NCI-H510A treated with DMSO at 0.1 percent for 48 hours (cell line): ENCODE measurements at regions not wholly inside any gene's neighbourhood (a gene's known extent, or its start where the extent isn't known, plus 50 kb on each side); places are given as distances from the start of the nearest gene placed in this dataset.
"Not testable (repeated sequence)": the region's sequence is repeated elsewhere in the genome, so short reads cannot be mapped to it uniquely, and the experiment has no call there.

ENCODE experiments used
- DNase-seq: peaks from one replicate; lab custom pipeline; 2025; lab: John Stamatoyannopoulos, UW

DNA sequence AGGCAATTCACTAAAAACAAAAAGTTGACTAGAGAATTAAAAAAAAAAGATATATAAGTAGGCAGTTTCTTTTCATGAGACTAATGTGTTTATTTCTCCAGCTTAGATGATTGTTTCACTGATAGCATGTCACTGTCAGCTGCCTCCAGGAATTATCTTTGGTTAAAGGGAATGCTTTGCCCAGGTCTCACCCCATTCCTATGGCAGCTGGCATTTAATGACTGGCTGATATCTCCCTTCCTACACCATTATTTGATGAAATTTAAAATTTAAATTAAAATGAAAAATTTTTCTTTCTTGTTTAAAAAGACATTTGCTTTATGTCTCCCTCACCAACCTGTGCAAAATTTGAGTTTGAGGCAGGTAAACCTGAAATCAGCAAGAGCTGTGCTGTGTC, 214.5 kb upstream of the PRSS1 start:
- no peak for DNase-seq

DNA sequence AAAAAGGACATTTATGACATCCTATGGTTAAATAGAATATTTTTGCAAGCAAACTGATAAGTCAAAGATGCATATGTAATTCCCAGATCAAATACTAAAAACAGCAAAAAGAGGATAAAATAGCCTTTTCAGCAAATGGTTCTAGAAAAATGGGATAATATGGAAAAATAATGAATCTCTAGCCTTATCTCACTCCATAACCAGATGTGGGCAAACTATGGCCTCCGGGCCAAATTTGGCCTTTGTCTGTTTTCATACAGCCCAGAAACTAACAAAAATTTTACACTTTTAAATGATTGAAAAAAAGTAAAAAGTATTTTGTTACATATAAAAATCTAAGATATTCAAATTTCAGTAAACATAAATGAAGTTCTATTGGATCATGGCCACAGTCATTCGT, 215.4 kb upstream of the PRSS1 start:
- DNase-seq, result no peak

DNA sequence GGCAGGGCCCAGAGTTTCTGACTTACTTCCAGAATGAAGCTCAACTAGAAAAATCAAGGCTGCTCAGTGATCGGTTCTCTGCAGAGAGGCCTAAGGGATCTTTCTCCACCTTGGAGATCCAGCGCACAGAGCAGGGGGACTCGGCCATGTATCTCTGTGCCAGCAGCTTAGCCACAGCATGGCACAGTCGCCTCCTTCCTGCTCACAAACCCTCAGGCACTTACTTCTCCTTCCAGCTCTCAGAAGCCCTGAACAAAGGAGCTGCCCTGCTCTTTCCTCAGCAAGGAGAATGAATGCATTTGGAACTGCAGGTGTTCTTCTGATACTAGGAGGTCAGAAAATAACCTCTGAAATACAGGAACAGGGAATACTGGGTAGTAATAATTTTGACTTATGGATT, 219.7 kb upstream of the PRSS1 start:
- no peak for DNase-seq

DNA sequence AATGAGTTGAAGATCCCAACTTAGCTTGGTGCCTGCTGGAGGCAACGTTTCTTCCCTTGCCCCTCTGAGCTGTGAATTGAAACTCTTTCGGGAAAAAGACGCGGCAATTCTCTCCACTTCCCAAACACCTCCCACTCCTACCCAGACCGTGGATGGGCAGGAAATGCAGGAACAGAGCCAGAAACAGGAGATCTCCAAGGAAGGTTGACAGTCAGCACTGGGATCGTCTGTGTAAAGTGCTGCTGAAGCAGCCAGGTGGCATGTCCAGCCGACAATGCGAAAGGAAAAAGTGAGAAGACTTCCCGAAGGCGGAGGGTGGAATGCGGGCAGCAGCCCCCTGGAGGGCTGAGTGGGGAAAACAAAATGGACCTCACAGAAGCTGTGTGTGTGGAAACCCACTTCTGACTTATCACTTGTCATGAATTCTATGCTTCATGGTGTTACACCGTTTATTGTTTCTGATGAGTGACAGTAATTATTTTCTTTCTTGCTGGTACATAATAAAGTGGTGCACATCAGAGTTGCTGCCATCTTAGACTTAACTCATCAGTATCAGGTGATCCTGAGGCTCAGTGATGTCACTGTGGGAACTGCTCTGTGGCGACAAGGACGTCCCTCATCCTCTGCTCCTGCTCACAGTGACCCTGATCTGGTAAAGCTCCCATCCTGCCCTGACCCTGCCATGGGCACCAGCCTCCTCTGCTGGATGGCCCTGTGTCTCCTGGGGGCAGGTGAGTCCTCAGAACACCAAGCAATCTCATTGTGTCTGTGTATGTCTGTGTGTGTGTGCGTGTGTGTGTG, 220.5 kb upstream of the PRSS1 start:
- no peak for DNase-seq

DNA sequence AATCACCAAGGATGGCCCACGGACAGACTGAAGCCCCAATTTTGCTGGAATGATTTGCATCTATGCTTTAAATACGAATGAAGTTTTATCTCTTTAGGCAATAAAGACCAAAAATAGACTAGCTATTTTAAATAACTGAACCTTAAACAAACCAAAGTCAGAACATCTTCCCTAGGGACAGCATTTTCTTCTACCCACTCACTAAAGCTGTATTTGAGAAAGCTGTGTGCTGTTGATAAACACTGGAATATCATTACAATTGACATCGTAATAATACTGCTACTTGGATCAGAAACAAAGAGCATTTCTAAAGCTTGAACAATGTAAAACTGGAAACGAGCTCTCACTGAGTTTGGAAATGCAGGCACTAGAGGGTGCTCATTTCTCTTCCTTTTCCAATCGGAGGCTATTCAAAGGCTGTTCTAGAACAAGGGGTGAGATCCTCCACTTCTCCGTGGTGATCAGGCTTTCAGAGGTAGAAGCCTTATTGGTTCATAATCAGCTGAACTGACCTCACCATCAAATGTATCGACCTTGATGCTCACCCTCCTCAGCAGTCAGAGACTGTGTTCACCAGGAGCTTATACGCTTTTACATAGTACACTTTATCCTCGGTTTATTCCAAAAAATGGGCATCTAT, 225.3 kb upstream of the PRSS1 start:
- DNase-seq, result no peak

DNA sequence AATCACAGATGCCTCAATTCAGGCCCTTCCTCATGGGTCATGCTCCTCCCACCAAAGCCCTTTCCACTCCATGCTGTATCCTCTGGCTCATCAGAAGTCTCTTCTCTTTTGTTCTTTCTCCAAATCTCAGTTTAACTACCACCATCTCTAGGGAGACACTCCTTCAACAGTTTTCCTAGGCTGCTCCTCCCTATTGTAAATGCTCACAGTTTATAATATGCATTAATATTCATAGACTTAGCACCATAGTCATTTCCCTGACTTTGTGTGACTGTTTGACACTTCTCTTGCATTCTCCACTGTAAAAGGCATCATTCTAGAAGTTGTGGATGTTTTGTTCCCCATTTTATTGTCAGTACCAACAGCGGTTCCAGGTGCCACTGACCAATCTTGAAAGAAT, 226.5 kb upstream of the PRSS1 start:
- no peak for DNase-seq

DNA sequence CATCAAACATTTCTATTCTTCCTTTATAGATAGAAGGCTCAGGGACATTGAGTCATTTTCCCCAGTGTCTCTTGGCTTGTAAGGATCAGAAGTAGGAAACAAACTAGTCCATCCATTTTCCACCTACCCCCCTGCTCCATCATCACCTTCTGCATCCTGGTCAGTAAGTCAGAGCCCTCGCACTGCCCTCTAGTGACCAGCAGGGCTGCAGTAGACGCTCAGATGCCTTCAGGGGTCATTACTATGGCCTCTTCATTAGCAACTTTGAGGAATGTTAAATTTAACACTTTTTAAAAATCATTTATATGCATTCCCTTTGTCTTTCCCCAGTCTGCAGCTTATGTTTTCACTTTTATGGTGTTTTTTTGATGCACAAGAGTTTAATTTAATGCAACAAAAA, 228.4 kb upstream of the PRSS1 start:
- DNase-seq, result not testable (repeated sequence)

DNA sequence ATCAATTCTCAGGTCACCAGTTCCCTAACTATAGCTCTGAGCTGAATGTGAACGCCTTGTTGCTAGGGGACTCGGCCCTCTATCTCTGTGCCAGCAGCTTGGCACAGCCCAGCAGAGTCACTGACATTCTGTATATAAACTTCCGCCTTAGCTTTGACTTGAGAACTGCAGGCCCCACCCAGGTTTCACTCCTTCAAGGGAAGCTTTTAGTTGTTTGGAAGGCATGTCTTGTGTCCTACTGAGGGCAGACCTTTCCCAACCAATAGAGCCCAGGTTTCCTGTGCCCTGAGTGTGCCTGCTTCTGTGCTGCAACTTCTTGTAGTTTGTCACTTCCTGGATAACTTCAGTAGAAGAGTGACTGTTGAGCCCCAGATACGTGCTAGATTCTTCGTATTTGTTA, 228.8 kb upstream of the PRSS1 start:
- DNase-seq, result not testable (repeated sequence)

DNA sequence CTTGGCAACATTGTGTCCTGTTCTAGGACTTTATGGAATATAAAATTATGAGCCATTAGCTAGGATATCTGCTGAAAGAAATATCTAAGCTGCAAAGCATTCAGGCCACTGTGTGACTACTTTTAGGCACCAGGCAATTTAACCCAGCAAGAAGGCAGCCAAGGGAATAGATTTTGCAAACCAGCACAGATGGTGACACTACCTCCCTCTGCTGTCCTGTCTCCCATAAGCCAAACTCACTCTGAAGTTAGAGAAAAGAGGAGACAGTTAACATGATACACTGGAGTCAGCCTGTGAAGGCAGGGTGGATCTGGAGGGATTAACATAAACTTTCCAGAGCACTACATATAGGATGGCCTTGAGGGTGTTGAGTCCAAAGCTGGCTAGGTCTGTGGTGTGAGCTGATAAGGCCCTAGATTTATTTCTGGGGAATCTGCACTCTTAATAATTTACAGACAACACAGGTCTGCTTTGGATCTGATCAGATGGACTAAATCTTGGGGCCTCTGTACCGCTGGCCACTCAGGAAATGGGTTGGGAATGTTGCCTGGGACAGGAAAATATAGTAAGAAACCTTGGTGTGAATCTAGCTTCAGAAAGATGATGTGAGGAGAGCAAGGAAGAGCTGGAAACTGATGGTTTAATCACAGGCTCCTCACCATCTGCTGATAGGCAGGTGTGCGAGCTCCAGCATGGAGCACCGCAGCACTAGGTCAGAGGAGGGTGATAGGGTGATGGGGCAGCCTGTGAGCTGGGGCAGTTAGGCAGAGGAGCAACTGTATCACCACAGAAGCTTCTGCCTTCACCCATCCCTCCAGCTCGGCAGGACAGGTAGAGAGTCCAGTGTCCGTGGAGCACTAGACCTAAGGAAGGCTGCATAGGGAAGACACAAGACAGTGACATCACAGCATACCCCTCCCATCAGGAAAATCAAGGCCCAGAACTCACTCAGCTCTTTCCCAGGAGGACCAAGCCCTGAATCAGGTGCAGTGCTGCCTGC, 229.9 kb upstream of the PRSS1 start:
- no peak for DNase-seq

DNA sequence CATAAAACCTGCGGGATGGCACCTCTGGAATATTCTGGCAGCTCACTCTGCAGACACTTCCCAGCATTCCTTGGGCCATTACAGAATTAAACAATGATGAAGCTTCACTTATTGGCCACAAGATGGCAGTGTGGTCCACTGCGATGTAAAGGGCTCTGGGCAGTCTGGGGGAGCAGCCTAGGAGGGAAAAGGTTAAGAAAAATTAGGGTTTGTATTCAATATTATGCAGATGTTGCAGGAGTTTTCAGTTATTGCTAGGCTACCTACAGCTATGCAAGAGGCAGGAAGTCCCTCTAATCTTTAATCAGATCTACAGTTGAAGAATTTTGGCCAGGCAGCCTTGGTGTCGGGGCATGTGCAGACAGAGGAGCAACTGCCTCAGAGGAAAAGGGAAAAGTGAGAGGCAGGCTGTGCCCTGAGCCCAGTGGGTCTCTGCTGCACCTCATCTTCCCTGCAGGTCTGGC, 233.2 kb upstream of the PRSS1 start:
- DNase-seq, result no peak

DNA sequence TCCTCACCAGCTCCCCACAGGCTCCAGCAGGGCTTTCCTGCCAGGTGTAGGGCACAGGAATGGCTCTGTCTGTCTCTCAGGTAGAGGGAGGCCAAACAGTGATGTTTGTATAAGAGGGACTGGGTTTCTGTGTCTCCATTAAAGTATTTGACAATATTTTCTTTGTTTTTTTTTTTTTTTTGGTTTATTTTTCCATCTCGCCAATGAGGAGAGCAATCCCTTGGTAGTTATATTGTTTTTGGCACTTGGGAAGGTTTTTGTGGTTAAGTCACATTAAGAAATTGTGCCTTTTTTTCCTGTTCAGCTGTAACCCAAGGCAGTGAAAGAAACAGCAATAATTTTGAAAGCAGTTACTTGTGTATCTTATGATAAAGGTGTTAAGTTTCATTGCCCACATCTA, 234.6 kb upstream of the PRSS1 start:
- DNase-seq, result not testable (repeated sequence)

DNA sequence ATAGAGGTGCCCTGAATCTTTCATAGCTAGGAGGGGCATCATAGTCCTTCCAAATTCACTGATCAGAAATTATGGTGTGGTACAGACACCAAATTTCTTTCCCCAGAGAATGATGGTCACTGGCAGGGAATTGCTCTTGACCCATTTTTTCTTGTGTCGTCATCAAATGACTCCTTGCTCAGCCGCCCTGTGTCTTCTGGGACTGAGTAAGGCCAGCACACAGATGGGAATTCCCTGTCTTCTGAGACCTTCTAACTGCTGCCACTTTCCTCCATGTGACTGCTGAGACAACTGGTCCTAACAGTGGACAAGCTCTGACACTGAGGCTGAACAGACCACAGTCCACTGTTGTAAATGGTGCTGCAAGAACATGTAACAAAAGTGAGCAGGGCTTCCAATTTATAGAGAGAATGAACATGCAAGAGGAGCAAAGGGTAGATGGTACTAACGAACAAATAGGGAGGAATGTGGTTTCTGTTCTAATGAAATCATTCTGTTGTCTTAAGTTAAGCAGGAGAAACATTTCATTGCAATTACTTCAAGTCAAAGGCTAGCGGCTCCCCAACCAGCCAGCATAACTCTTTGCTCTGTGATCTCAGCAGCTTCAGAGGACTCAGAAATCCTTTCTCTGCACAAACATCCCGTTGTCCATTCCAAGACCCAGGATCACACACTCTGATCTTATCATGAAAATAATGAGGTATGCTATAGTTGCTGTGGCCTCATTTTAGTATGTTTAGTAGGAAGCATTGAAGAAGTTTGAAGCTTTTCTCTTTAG, 235.9 kb upstream of the PRSS1 start:
- no peak for DNase-seq

DNA sequence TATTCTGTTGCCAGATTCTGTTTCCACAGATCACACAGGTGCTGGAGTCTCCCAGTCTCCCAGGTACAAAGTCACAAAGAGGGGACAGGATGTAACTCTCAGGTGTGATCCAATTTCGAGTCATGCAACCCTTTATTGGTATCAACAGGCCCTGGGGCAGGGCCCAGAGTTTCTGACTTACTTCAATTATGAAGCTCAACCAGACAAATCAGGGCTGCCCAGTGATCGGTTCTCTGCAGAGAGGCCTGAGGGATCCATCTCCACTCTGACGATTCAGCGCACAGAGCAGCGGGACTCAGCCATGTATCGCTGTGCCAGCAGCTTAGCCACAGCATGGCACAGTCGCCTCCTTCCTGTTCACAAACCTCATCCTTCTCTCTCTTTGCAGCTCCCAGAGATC, 237.5 kb upstream of the PRSS1 start:
- DNase-seq, result no peak

DNA sequence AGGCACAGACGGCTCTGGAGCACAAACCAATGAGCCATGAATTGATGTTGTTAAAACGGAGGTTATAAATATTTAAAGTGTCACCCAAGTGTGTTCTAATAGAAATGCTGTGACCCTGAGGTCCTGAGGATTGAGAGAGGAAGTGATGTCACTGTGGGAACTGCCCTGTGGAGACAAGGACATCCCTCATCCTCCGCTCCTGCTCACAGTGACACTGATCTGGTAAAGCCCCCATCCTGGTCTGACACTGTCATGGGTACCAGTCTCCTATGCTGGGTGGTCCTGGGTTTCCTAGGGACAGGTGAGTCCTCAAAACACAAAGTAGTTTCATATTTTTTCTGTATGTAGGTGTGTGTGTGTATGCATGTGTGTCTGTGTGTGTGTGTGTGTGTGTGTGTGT, 237.9 kb upstream of the PRSS1 start:
- DNase-seq, result no peak

DNA sequence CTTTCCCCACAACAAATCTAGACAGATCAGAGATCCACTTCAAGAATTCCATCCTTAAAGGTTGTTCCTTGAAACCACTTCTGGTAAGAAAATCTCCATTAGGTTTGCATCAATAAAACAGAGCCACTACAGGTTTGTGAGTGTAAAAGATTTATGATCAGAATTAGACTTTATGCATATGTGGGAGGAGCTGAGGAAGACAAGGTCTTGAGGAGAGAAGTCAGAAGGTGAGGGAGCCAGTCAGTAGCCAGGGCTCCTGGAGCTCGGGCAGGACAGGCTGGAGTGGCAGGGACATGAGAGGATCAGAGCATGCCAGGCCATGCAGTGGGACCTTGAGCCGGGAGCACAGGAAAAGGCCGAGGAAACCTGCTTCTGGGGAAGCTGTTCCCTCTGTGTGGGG, 240.0 kb upstream of the PRSS1 start:
- DNase-seq, result not testable (repeated sequence)

DNA sequence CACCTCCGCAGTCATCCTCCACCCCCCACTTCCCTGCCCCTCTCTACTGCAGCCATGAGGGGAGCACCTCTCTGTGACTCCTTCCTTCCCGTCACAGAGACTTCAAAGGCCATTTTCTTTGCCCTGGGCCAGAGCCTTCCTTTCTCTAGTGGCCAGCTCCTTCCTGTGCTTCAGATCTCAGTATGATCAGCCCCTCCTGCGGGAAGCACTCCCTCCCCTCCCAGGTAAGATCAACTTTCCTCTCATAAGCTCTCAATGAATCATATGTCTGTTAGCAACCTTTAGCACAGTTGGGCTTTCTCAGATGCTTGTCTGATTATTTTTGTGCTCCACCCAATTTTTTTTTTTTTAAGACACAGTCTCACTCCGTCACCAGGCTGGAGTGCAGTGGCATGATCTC, 241.0 kb upstream of the PRSS1 start:
- DNase-seq, result no peak

DNA sequence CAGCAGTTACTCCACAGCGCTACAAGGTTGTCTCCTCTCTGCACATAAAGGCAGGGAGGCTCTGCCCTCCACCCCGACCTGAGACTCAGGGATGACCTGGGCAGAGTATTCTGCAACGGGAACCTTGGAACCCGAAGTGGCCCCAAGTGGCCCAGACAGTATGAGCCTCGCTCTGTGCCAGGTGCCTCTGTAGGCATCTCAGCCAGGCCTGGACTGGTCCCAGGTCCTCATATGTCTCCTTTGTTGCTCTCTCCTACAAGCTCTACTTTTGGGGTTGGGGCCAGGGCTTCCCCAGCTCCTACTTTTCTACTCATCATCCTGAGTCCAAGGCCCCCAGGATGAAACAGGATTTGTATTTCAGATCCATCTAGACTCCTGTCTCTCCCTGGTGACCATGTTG, 241.5 kb upstream of the PRSS1 start:
- DNase-seq, result no peak

DNA sequence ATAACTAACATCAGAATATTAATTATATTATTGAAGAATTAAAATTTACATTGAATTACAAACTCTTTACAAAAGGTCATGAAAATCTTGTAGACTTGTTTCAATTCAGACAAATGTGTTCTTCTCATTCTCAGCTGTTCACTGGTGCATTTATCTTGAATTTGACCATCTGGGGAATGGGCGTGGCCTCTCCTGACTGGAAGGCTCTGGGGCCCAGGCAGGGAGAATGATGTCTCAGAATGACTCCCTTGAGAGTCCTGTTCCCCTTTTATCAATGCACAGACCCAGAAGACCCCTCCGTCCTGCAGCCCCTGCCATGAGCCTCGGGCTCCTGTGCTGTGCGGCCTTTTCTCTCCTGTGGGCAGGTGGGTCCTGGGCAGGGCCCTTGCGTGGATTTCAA, 242.2 kb upstream of the PRSS1 start:
- not testable (repeated sequence) for DNase-seq

DNA sequence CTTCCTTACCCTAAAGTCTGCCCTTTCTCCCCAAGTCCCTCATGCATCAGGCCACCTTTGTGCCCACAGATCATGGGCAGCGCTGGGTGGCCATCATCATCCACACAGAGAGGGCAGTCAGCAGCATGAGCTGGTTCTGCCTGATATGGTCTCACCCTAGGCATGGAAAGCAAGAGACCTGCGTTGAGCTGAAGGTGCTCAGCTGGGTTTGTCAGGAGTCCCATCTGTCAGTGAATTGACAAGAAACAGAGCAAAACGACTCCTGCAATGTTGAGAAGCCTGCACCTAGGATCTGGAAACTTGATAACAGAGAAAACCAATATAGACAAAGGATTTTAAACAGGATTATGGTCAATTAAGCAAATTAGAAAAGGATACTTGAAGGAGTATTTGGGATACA, 242.7 kb upstream of the PRSS1 start:
- no peak for DNase-seq

DNA sequence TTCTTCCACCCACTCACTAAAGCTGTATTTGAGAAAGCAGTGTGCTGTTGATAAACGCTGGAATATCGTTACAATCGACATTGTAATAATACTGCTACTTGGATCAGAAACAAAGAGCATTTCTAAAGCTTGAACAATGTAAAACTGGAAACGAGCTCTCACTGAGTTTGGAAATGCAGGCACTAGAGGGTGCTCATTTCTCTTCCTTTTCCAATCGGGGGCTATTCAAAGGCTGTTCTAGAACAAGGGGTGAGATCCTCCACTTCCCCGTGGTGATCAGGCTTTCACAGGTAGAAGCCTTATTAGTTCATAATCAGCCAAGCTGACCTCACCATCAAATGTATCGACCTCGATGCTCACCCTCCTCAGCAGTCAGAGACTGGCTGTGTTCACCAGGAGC, 245.3 kb upstream of the PRSS1 start:
- DNase-seq, result not testable (repeated sequence)

DNA sequence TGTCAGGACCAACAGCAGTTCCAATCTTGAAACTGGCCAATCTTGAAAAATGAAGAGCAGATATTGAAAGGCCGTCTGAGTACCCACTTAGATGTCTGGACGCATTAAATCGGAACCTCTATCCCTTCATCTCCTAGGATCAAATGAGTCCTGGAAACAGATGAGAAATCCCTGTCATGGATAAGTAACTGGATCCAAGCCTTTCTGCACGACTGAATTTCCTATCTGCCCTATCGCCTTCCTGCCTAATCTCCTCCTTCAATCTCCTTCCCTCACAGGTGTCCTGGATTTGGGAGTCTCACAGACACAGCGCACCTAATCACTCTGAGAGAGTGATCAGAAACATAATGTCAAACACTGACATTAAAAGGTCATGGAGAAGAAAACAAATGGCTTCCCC, 245.2 kb upstream of the PRSS58 start:
- no peak for DNase-seq

DNA sequence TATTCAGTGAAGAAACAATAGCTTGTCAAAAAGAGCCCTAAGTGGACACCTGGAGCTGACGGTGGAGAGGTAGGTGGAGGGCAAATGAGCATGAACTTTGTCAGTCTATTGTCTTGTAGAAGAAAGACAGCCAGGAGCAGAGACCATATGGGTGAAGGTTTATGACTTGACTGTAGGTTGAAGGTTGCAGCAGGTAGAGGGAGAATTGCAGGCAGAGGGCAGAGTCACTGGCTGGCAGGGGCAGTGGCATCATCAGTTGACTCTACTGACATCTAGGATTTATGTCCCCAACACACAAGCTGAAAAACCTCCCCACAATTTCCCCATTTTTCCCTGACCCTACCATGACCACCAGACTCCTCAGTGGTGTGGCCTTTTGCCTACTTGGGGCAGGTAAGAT, 243.6 kb upstream of the PRSS58 start:
- no peak for DNase-seq
